CD4-positive, alpha-beta T cell (primary cell): ENCODE measurements at regions not wholly inside any gene's neighbourhood (a gene's known extent, or its start where the extent isn't known, plus 50 kb on each side); places are given as distances from the start of the nearest gene placed in this dataset.

Source experiments
- ATAC-seq: fragments of 200-7000 bp; cut with Tn5 transposase; one replicate; pipeline ENCODE4 v1.10.0; 2022; ENCODE audit warnings: mild to moderate bottlenecking; ENCODE audit not compliant: poor library complexity
- CTCF ChIA-PET: fragments of 350-600 bp; sonication (Branson Sonifier 250); formaldehyde crosslinking; loops from one replicate; lab custom pipeline; 2021; ENCODE audit warnings: antibody characterized with exemption, inconsistent platforms; lab: Charles Lee
- POLR2A ChIA-PET: fragments of 350-600 bp; sonication (Branson Sonifier 250); formaldehyde crosslinking; loops from one replicate; lab custom pipeline; 2021; ENCODE audit warnings: antibody characterized with exemption, inconsistent platforms; lab: Charles Lee
- DNase-seq, 14 experiments: peaks; one replicate each; pipeline ENCODE4 v3.0.0-alpha.2; 2013 to 2020; ENCODE audit warnings: mixed read lengths in 2 of 14
- H3K27ac ChIP-seq, 2 donors: one replicate each; pipeline versions ENCODE4 v1.5.1 to v1.7.0; 2013; ENCODE audit warnings: low read length in 2 of 2, low read depth in 1 of 2, mild to moderate bottlenecking in 1 of 2
- H3K27me3 ChIP-seq, 2 experiments: 1 replicate in 1 of 2; 2 replicates in 1 of 2; pipeline versions ENCODE4 v1.6.1 to v1.7.0; 2013; ENCODE audit warnings: low read length in 2 of 2, control low read depth in 1 of 2, mild to moderate bottlenecking in 1 of 2, moderate library complexity in 1 of 2; ENCODE audit not compliant: insufficient read depth in 2 of 2, control insufficient read depth in 1 of 2
- H3K36me3 ChIP-seq: one replicate; pipeline ENCODE4 v1.6.1; 2013; ENCODE audit warnings: low read length, control low read depth; ENCODE audit not compliant: insufficient read depth
- H3K4me1 ChIP-seq: one replicate; pipeline ENCODE4 v1.6.1; 2013; ENCODE audit warnings: low read length, control low read depth; ENCODE audit not compliant: insufficient read depth
- H3K4me3 ChIP-seq: one replicate; pipeline ENCODE4 v1.5.1; 2013; ENCODE audit warnings: mild to moderate bottlenecking, low read length, moderate library complexity
- H3K9me3 ChIP-seq, 2 experiments: 1 replicate in 1 of 2; 2 replicates in 1 of 2; pipeline versions ENCODE4 v1.6.1 to v1.7.0; 2013; ENCODE audit warnings: low read length in 2 of 2, mild to moderate bottlenecking in 2 of 2, control low read depth in 1 of 2, moderate library complexity in 1 of 2; ENCODE audit not compliant: control insufficient read depth in 1 of 2, insufficient read depth in 1 of 2
- H3K27ac Mint-ChIP-seq: one replicate; pipeline ENCODE4 v1.8.0; 2020; ENCODE audit warnings: mixed read lengths
- H3K27me3 Mint-ChIP-seq: one replicate; pipeline ENCODE4 v1.8.0; 2021; ENCODE audit warnings: mixed read lengths
- H3K36me3 Mint-ChIP-seq: one replicate; pipeline ENCODE4 v1.8.0; 2021; ENCODE audit warnings: low read depth, mixed read lengths
- H3K4me1 Mint-ChIP-seq: one replicate; pipeline ENCODE4 v1.8.0; 2021; ENCODE audit warnings: low read depth, mixed read lengths
- H3K4me3 Mint-ChIP-seq: one replicate; pipeline ENCODE4 v1.8.0; 2020; ENCODE audit warnings: mild to moderate bottlenecking, mixed read lengths
- H3K9me3 Mint-ChIP-seq: one replicate; pipeline ENCODE4 v1.8.0; 2020; ENCODE audit warnings: mixed read lengths
- CTCF ChIP-seq: fragments of 200-600 bp; IDR thresholded peaks from one replicate; pipeline ENCODE4 v1.8.0; 2022; ENCODE audit warnings: antibody characterized with exemption, mild to moderate bottlenecking
- intact Hi-C, 2 experiments: fragments of 100-400 bp; cut with DNase I in 1 of 2; cut with micrococcal nuclease in 1 of 2; formaldehyde crosslinking; loops; one replicate each; pipeline versions ENCODE4 v1.15.1 to v1.9.0; 2023 to 2025; cut with DNase I, micrococcal nuclease

GRCh38 chr5:153404747-153405146 is 85.7 kb upstream of the GRIA1 start:
- ChIA-PET CTCF (no interaction called here), POLR2A (no interaction called here)
- no peaks in the 10 kb centered on the region for H3K27me3 Mint-ChIP-seq
- H3K9me3 Mint-ChIP-seq: peaks cover 1% of the 10 kb centered on the region
- no peaks in the 10 kb centered on the region for H3K27me3 ChIP-seq
- TF ChIP-seq CTCF: no peak
- no peak overlapping the region for H3K27ac Mint-ChIP-seq
- no peaks in the 10 kb centered on the region for H3K4me1 Mint-ChIP-seq
- H3K4me3 Mint-ChIP-seq: no peak overlapping the region
- no peaks in the 10 kb centered on the region for H3K36me3 Mint-ChIP-seq
- H3K4me3 ChIP-seq: no peak overlapping the region
- DNase-seq (no peak), ATAC-seq (no peak)
- no peaks in the 10 kb centered on the region for H3K36me3 ChIP-seq
- H3K4me1 ChIP-seq: no peaks in the 10 kb centered on the region
- no peak overlapping the region for H3K27ac ChIP-seq
- H3K9me3 ChIP-seq: peaks cover 0 to 4% of the 10 kb centered on the region in 2 experiments
- intact Hi-C loops: no loop called here

- intact Hi-C loops: no loop called here
- H3K4me1 Mint-ChIP-seq: no peaks in the 10 kb centered on the region
- no peak overlapping the region for H3K27ac ChIP-seq
- no peaks in the 10 kb centered on the region for H3K36me3 ChIP-seq
- TF ChIP-seq CTCF: no peak
- DNase-seq (no peak), ATAC-seq (no peak)
- H3K4me1 ChIP-seq: no peaks in the 10 kb centered on the region
- H3K4me3 Mint-ChIP-seq: no peak overlapping the region
- H3K9me3 ChIP-seq: no peaks in the 10 kb centered on the region
- H3K27me3 ChIP-seq: no peaks in the 10 kb centered on the region
- H3K4me3 ChIP-seq: no peak overlapping the region
- CTCF ChIA-PET: no interaction called here
- H3K27ac Mint-ChIP-seq: no peak overlapping the region
- no peaks in the 10 kb centered on the region for H3K27me3 Mint-ChIP-seq
- POLR2A ChIA-PET: no interaction called here
- H3K9me3 Mint-ChIP-seq: peaks cover 5% of the 10 kb centered on the region
- no peaks in the 10 kb centered on the region for H3K36me3 Mint-ChIP-seq
Measured at GRCh38 chr5:153421676-153422075, 68.8 kb upstream of the GRIA1 start.

- no peaks in the 10 kb centered on the region for H3K27me3 Mint-ChIP-seq
- no peaks in the 10 kb centered on the region for H3K27me3 ChIP-seq
- CTCF ChIA-PET: no interaction called here
- DNase-seq: no peak
- no peaks in the 10 kb centered on the region for H3K9me3 ChIP-seq
- H3K4me3 Mint-ChIP-seq: no peak overlapping the region
- no peak overlapping the region for H3K4me3 ChIP-seq
- H3K9me3 Mint-ChIP-seq: peaks cover 8% of the 10 kb centered on the region
- H3K36me3 ChIP-seq: no peaks in the 10 kb centered on the region
- no peak overlapping the region for H3K27ac Mint-ChIP-seq
- POLR2A ChIA-PET: no interaction called here
- H3K4me1 ChIP-seq: no peaks in the 10 kb centered on the region
- intact Hi-C loops: no loop called here
- no peaks in the 10 kb centered on the region for H3K36me3 Mint-ChIP-seq
- no peak for ATAC-seq
- H3K4me1 Mint-ChIP-seq: no peaks in the 10 kb centered on the region
- TF ChIP-seq CTCF: no peak
- H3K27ac ChIP-seq: no peak overlapping the region
Measured at GRCh38 chr5:153425914-153426313, 64.6 kb upstream of the GRIA1 start.
